ENCODE measurements at regions not wholly inside any gene's neighbourhood (a gene's known extent, or its start where the extent isn't known, plus 50 kb on each side); places are given as distances from the start of the nearest gene placed in this dataset.

DNA sequence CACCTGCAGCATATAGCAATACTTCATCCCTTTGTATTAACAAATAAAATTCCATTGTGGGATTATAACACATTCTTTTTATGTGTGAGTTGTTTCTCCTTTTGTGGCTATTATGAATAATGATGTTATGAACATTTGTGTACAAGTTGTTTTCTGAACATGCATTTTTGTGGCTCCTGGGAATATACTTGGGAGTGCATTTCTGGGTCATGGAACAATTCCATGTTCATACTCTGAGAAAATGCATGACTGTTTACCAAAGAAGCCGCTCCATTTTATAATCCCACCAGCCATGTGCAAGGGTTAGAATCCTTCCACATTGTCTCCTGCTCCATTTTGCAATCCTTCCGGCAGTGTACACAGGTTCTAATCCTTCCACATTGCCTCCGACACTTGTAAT lies 713.8 kb downstream of the TBC1D22A start:
- no peak overlapping the region for H3K27ac Mint-ChIP-seq
- WGBS (ENCODE audit: insufficient coverage) = 100% methylated on average over 1 of the region's 3 CpGs
- no peaks in the 10 kb centered on the region for H3K9me3 ChIP-seq (ENCODE audit: control extremely low read depth in 1 of 3, control insufficient read depth in 2 of 3, insufficient read depth in 1 of 3, low read length in 2 of 3)
- no peak overlapping the region for H2AFZ ChIP-seq (ENCODE audit: insufficient read depth, low read depth, low read length, poor library complexity, severe bottlenecking)
- no peak overlapping the region for H3K4me3 Mint-ChIP-seq
- ATAC-seq (ENCODE audit: low read depth) (no peak), DNase-seq (no peak)
- peaks cover 7% of the 10 kb centered on the region for H3K4me1 Mint-ChIP-seq
- TF ChIP-seq, protein P1, sequence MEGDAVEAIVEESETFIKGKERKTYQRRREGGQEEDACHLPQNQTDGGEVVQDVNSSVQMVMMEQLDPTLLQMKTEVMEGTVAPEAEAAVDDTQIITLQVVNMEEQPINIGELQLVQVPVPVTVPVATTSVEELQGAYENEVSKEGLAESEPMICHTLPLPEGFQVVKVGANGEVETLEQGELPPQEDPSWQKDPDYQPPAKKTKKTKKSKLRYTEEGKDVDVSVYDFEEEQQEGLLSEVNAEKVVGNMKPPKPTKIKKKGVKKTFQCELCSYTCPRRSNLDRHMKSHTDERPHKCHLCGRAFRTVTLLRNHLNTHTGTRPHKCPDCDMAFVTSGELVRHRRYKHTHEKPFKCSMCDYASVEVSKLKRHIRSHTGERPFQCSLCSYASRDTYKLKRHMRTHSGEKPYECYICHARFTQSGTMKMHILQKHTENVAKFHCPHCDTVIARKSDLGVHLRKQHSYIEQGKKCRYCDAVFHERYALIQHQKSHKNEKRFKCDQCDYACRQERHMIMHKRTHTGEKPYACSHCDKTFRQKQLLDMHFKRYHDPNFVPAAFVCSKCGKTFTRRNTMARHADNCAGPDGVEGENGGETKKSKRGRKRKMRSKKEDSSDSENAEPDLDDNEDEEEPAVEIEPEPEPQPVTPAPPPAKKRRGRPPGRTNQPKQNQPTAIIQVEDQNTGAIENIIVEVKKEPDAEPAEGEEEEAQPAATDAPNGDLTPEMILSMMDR (IDR thresholded peaks at IDR 0.05) = no peak
- no peak for TF ChIP-seq EZH2 (IDR thresholded peaks at IDR 0.05; ENCODE audit: borderline replicate concordance, insufficient read depth, low read depth, low read length, poor library complexity, severe bottlenecking)
- peaks cover 9% of the 10 kb centered on the region for H3K27me3 Mint-ChIP-seq
- no peaks in the 10 kb centered on the region for H3K9me3 Mint-ChIP-seq (ENCODE audit: insufficient read depth)
- H3K27me3 ChIP-seq (replicated peaks in 1 of 4; ENCODE audit: control extremely low read depth in 1 of 4, control insufficient read depth in 3 of 4, insufficient read depth in 4 of 4, low read length in 3 of 4) = no peaks in the 10 kb centered on the region
- H3K27ac ChIP-seq (ENCODE audit: low read length in 2 of 2) = no peak overlapping the region
- H3K4me3 ChIP-seq (ENCODE audit: control extremely low read depth in 1 of 5, extremely low read depth in 1 of 5, insufficient read depth in 1 of 5, low read depth in 2 of 5, low read length in 4 of 5) = no peak overlapping the region
- no peaks in the 10 kb centered on the region for H3K36me3 ChIP-seq (replicated peaks in 1 of 2; ENCODE audit: control extremely low read depth in 1 of 2, control insufficient read depth in 1 of 2, extremely low read depth in 1 of 2, insufficient read depth in 2 of 2, low read length in 1 of 2)
- ChIA-PET POLR2A (no interaction called here), CTCF (no interaction called here)
- no peaks in the 10 kb centered on the region for H3K79me2 ChIP-seq (ENCODE audit: control insufficient read depth, insufficient read depth, low read length)
- H3K4me1 ChIP-seq (ENCODE audit: control insufficient read depth in 2 of 2, insufficient read depth in 2 of 2, low read length in 2 of 2) = peaks cover 3 to 5% of the 10 kb centered on the region in 2 donors
- intact Hi-C loops (cut with micrococcal nuclease) = no loop called here
- no peak overlapping the region for H3K4me2 ChIP-seq (replicated peaks; ENCODE audit: low read depth, low read length, poor library complexity, severe bottlenecking)
- no peak overlapping the region for H3K9ac ChIP-seq (ENCODE audit: low read length)
- no peaks in the 10 kb centered on the region for H4K20me1 ChIP-seq (ENCODE audit: control insufficient read depth, insufficient read depth, low read length, poor library complexity, severe bottlenecking)

GRCh38 chr22:47474895-47475294 lies 712.4 kb downstream of the TBC1D22A start:
- Mint-ChIP-seq H3K27ac (no peak overlapping the region), H3K27me3 (peaks cover 4% of the 10 kb centered on the region), H3K9me3 (ENCODE audit: insufficient read depth) (no peaks in the 10 kb centered on the region), H3K4me3 (no peak overlapping the region), H3K4me1 (peaks cover 7% of the 10 kb centered on the region)
- H2AFZ ChIP-seq (ENCODE audit: insufficient read depth, low read depth, low read length, poor library complexity, severe bottlenecking) = peak overlapping the region; percentile 1
- intact Hi-C loops (cut with micrococcal nuclease) = no loop called here
- ATAC-seq (ENCODE audit: low read depth) = no peak
- H3K4me1 ChIP-seq (ENCODE audit: control insufficient read depth in 2 of 2, insufficient read depth in 2 of 2, low read length in 2 of 2) = peaks cover 3 to 5% of the 10 kb centered on the region in 2 donors
- no peak overlapping the region for H3K9ac ChIP-seq (ENCODE audit: low read length)
- H4K20me1 ChIP-seq (ENCODE audit: control insufficient read depth, insufficient read depth, low read length, poor library complexity, severe bottlenecking) = no peaks in the 10 kb centered on the region
- CTCF ChIA-PET = no interaction called here
- 77% methylated on average over 2 of the region's 3 CpGs for WGBS (ENCODE audit: insufficient coverage)
- no peak for DNase-seq
- no peaks in the 10 kb centered on the region for H3K79me2 ChIP-seq (ENCODE audit: control insufficient read depth, insufficient read depth, low read length)
- POLR2A ChIA-PET = no interaction called here
- TF ChIP-seq, protein P1 (IDR thresholded peaks at IDR 0.05) = no peak
- no peak for TF ChIP-seq EZH2 (IDR thresholded peaks at IDR 0.05; ENCODE audit: borderline replicate concordance, insufficient read depth, low read depth, low read length, poor library complexity, severe bottlenecking)
- no peak overlapping the region for H3K4me3 ChIP-seq (ENCODE audit: control extremely low read depth in 1 of 5, extremely low read depth in 1 of 5, insufficient read depth in 1 of 5, low read depth in 2 of 5, low read length in 4 of 5)
- H3K27ac ChIP-seq (ENCODE audit: low read length in 2 of 2) = no peak overlapping the region
- no peak overlapping the region for H3K4me2 ChIP-seq (replicated peaks; ENCODE audit: low read depth, low read length, poor library complexity, severe bottlenecking)
- no peaks in the 10 kb centered on the region for H3K36me3 ChIP-seq (replicated peaks in 1 of 2; ENCODE audit: control extremely low read depth in 1 of 2, control insufficient read depth in 1 of 2, extremely low read depth in 1 of 2, insufficient read depth in 2 of 2, low read length in 1 of 2)
- H3K9me3 ChIP-seq (ENCODE audit: control extremely low read depth in 1 of 3, control insufficient read depth in 2 of 3, insufficient read depth in 1 of 3, low read length in 2 of 3) = no peaks in the 10 kb centered on the region
- H3K27me3 ChIP-seq (replicated peaks in 1 of 4; ENCODE audit: control extremely low read depth in 1 of 4, control insufficient read depth in 3 of 4, insufficient read depth in 4 of 4, low read length in 3 of 4) = no peaks in the 10 kb centered on the region
